ENCODE measurements at regions not wholly inside any gene's neighbourhood (a gene's known extent, or its start where the extent isn't known, plus 50 kb on each side); places are given as distances from the start of the nearest gene placed in this dataset.

- TF ChIP-seq CTCF (IDR thresholded peaks at IDR 0.05; ENCODE audit: low read depth, low read length) = no peak
These were observed 82.2 kb downstream of the RPS6KA4 start for GRCh38 chr11:64441127-64441526.

GRCh38 chr11:64443001-64443400 is 84.0 kb downstream of the RPS6KA4 start:
- no peak overlapping the region for H3K4me3 ChIP-seq (ENCODE audit: low read depth, low read length)
- no peak for TF ChIP-seq CTCF (IDR thresholded peaks at IDR 0.05; ENCODE audit: low read depth, low read length)

More at GRCh38 chr11:64441127-64441526, 82.2 kb downstream of the RPS6KA4 start:
- no peak overlapping the region for H3K4me3 ChIP-seq (ENCODE audit: low read depth, low read length)

- no peak for TF ChIP-seq CTCF (IDR thresholded peaks at IDR 0.05; ENCODE audit: low read depth, low read length)
- no peak overlapping the region for H3K4me3 ChIP-seq (ENCODE audit: low read depth, low read length)
These were observed 86.0 kb downstream of the RPS6KA4 start for GRCh38 chr11:64444838-64445441.

- TF ChIP-seq CTCF (IDR thresholded peaks at IDR 0.05; ENCODE audit: low read depth, low read length) = no peak
- H3K4me3 ChIP-seq (ENCODE audit: low read depth, low read length) = no peak overlapping the region
These were observed 86.7 kb downstream of the RPS6KA4 start for GRCh38 chr11:64445651-64446050.

GRCh38 chr11:64447831-64448598 is 89.1 kb downstream of the RPS6KA4 start:
- peak overlapping the region; percentile 43 for H3K4me3 ChIP-seq (ENCODE audit: low read depth, low read length)
- TF ChIP-seq CTCF (IDR thresholded peaks at IDR 0.05; ENCODE audit: low read depth, low read length) = no peak

GRCh38 chr11:64448599-64449380 is 89.8 kb downstream of the RPS6KA4 start:
- H3K4me3 ChIP-seq (ENCODE audit: low read depth, low read length) = no peak overlapping the region; the same call in 1 of the 2 replicates

More at GRCh38 chr11:64448599-64449380, 89.8 kb downstream of the RPS6KA4 start:
- peak; percentile 86 for TF ChIP-seq CTCF (IDR thresholded peaks at IDR 0.05; ENCODE audit: low read depth, low read length)

All from WI38 (cell line).